ENCODE measurements at regions not wholly inside any gene's neighbourhood (a gene's known extent, or its start where the extent isn't known, plus 50 kb on each side); places are given as distances from the start of the nearest gene placed in this dataset.

DNA sequence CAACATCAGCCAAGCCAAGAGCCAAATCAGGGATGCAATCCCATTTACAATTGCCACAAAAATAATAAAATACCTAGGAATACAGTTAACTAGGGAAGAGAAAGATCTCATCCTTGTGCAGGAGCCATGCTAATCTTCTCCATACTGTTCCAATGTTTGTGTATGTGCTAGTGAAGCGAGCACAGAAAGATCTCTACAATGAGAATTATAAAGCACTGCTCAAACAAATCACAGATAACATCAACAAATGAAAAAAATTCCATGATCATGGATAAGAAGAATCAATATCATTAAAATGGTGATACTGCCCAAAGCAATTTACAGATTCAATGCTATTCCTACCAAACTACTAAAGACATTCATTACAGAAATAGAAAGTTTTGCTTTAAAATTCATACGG lies 215.6 kb downstream of the FOXG1 start:
- BruUV-seq (replicated peaks), result no TSS peak

More for the DNA sequence above, 215.6 kb downstream of the FOXG1 start:
- Histone ChIP-seq H3K9ac (ENCODE audit: insufficient read depth in 1 of 2, low read depth in 2 of 2, low read length in 2 of 2) (no peak overlapping the region), H3K4me2 (ENCODE audit: insufficient read depth, low read length) (no peak overlapping the region), H3K36me3 (ENCODE audit: control insufficient read depth, insufficient read depth, low read length) (no peaks in the 10 kb centered on the region), H3K27me3 (ENCODE audit: control insufficient read depth in 2 of 2, insufficient read depth in 2 of 2, low read length in 2 of 2) (no peaks in the 10 kb centered on the region), H2AFZ (ENCODE audit: low read depth, low read length) (no peak overlapping the region), H3K4me1 (replicated peaks in 1 of 2; ENCODE audit: control insufficient read depth in 2 of 2, insufficient read depth in 2 of 2, low read length in 2 of 2) (no peaks in the 10 kb centered on the region), H3K9me3 (replicated peaks; ENCODE audit: control insufficient read depth, insufficient read depth, low read depth, low read length) (no peaks in the 10 kb centered on the region), H3K27ac (ENCODE audit: extremely low read depth, low read depth, low read length) (no peak overlapping the region), H3K9me1 (ENCODE audit: control insufficient read depth, insufficient read depth, low read length) (no peaks in the 10 kb centered on the region), H3K79me2 (ENCODE audit: control insufficient read depth, insufficient read depth, low read length) (no peaks in the 10 kb centered on the region), H3K4me3 (no peak overlapping the region), H4K20me1 (replicated peaks; ENCODE audit: control insufficient read depth, insufficient read depth, low read length) (no peaks in the 10 kb centered on the region)
- no peak for DNase-seq (ENCODE audit: extremely low read depth in 1 of 4, low spot score in 3 of 4)
- 82% methylated on average over 2 of the region's 2 CpGs for WGBS (ENCODE audit: insufficient coverage, low coverage, missing lambda C conversion rate)
- CTCF ChIA-PET (ENCODE audit: low intra/inter-chr PET ratio), result no interaction called here
- no peak for FAIRE-seq
- intact Hi-C loops (cut with micrococcal nuclease), result no loop called here
- in situ Hi-C loops (cut with MboI), result no loop called here
- POLR2A ChIA-PET, result no interaction called here
- no peak for ATAC-seq
- TF ChIP-seq, protein P1, sequence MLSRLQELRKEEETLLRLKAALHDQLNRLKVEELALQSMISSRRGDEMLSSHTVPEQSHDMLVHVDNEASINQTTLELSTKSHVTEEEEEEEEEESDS (CRISPR knock-in tag; IDR thresholded peaks at IDR 0.05), result no peak
- TF ChIP-seq EWSR1 (IDR thresholded peaks at IDR 0.05; ENCODE audit: borderline replicate concordance, low read depth, partially characterized antibody), result no peak
- TF ChIP-seq, protein P2, sequence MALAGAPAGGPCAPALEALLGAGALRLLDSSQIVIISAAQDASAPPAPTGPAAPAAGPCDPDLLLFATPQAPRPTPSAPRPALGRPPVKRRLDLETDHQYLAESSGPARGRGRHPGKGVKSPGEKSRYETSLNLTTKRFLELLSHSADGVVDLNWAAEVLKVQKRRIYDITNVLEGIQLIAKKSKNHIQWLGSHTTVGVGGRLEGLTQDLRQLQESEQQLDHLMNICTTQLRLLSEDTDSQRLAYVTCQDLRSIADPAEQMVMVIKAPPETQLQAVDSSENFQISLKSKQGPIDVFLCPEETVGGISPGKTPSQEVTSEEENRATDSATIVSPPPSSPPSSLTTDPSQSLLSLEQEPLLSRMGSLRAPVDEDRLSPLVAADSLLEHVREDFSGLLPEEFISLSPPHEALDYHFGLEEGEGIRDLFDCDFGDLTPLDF (CRISPR knock-in tag; IDR thresholded peaks at IDR 0.05), result no peak
- TF ChIP-seq LCOR (CRISPR knock-in tag; IDR thresholded peaks at IDR 0.05), result no peak
- no peak for TF ChIP-seq HNRNPH1 (optimal IDR thresholded peaks at IDR 0.05; ENCODE audit: low read depth, low read length)
- no peak for TF ChIP-seq RBM25 (IDR thresholded peaks at IDR 0.05; ENCODE audit: low read depth, low read length, severe bottlenecking)
- TF ChIP-seq RBBP5 (IDR thresholded peaks at IDR 0.05; ENCODE audit: borderline replicate concordance, insufficient read depth, low read length, poor library complexity, severe bottlenecking), result no peak
- TF ChIP-seq, protein P3, sequence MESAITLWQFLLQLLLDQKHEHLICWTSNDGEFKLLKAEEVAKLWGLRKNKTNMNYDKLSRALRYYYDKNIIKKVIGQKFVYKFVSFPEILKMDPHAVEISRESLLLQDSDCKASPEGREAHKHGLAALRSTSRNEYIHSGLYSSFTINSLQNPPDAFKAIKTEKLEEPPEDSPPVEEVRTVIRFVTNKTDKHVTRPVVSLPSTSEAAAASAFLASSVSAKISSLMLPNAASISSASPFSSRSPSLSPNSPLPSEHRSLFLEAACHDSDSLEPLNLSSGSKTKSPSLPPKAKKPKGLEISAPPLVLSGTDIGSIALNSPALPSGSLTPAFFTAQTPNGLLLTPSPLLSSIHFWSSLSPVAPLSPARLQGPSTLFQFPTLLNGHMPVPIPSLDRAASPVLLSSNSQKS (CRISPR knock-in tag; IDR thresholded peaks at IDR 0.05), result no peak
